ENCODE measurements at regions not wholly inside any gene's neighbourhood (a gene's known extent, or its start where the extent isn't known, plus 50 kb on each side); places are given as distances from the start of the nearest gene placed in this dataset.

- TF ChIP-seq POLR2A (IDR thresholded peaks at IDR 0.05) (no peak), CTCF (IDR thresholded peaks at IDR 0.05) (no peak)
Observed at GRCh38 chr1:80841261-80841660, 959.5 kb upstream of the ADGRL2 start.

Measured in adrenal gland (tissue), 5 donors.